Right cardiac atrium (tissue), 5 donors: ENCODE measurements at regions not wholly inside any gene's neighbourhood (a gene's known extent, or its start where the extent isn't known, plus 50 kb on each side); places are given as distances from the start of the nearest gene placed in this dataset.

Experiments
- ATAC-seq, 2 donors: fragments of 200-7000 bp; cut with Tn5 transposase; one replicate each; pipeline versions ENCODE4 v1.8.0 to v1.9.1; 2020; ENCODE audit warnings: moderate library complexity in 2 of 2, mild to moderate bottlenecking in 1 of 2
- DNase-seq, 3 donors: peaks; one replicate each; pipeline ENCODE4 v3.0.0-alpha.2; 2020
- H3K27ac ChIP-seq: one replicate; pipeline ENCODE4 v1.5.1; 2013; ENCODE audit warnings: mild to moderate bottlenecking, low read length, control low read depth, moderate library complexity
- H3K27me3 ChIP-seq: one replicate; pipeline ENCODE4 v1.6.1; 2013; ENCODE audit not compliant: control insufficient read depth, insufficient read depth
- H3K4me1 ChIP-seq: one replicate; pipeline ENCODE4 v1.6.1; 2013; ENCODE audit warnings: low read length; ENCODE audit not compliant: control insufficient read depth, insufficient read depth
- H3K4me3 ChIP-seq: one replicate; pipeline ENCODE4 v1.5.1; 2013; ENCODE audit warnings: low read length, control low read depth
- H3K9me3 ChIP-seq: one replicate; pipeline ENCODE4 v1.6.1; 2013; ENCODE audit warnings: low read length; ENCODE audit not compliant: control insufficient read depth
- WGBS: extraction: QIAGEN DNeasy Blood & Tissue Kit; methylation state at CpG from one replicate; pipeline ENCODE4 v1.1.7; 2013; 5-methylcytosine and 5-hydroxymethylcytosine counted together
- intact Hi-C, 4 donors: fragments of 100-400 bp; cut with DNase I; formaldehyde crosslinking; loops; one replicate each; pipeline versions ENCODE4 v1.11.0 to v1.14.0; 2022 to 2023
- donor health status: healthy with polysubstance abuse.
- donor health status: DM: no; HTN: yes; CAD: no.
- donor health status: DM: no; HTN: no; CAD: no.
- donor health status: DM: no; HTN: yes; CAD: no; lungs with severe emphysema.
- donor health status: DM: yes; HTN: yes; CAD: no.

- H3K4me1 ChIP-seq: no peaks in the 10 kb centered on the region
- 78% methylated on average over 1 of the region's 1 CpG for WGBS
- H3K9me3 ChIP-seq: no peaks in the 10 kb centered on the region
- no peak overlapping the region for H3K4me3 ChIP-seq
- intact Hi-C loops: no loop called here
- no peaks in the 10 kb centered on the region for H3K27me3 ChIP-seq
- DNase-seq (no peak), ATAC-seq (no peak)
- no peak overlapping the region for H3K27ac ChIP-seq
Observed at GRCh38 chr14:49425921-49426320, 160.3 kb downstream of the RPS29 start.

- Histone ChIP-seq H3K27me3 (no peaks in the 10 kb centered on the region), H3K4me1 (no peaks in the 10 kb centered on the region), H3K27ac (no peak overlapping the region), H3K4me3 (no peak overlapping the region), H3K9me3 (no peaks in the 10 kb centered on the region)
- DNase-seq: no peak
- intact Hi-C loops: no loop called here
- ATAC-seq: no peak
- 78% methylated on average over 4 of the region's 4 CpGs for WGBS
Observed at GRCh38 chr14:49424436-49425331, 161.5 kb downstream of the RPS29 start.

GRCh38 chr14:49420201-49420600 is 166.0 kb downstream of the RPS29 start:
- Histone ChIP-seq H3K4me1 (no peaks in the 10 kb centered on the region), H3K27ac (no peak overlapping the region), H3K9me3 (no peaks in the 10 kb centered on the region), H3K27me3 (no peaks in the 10 kb centered on the region), H3K4me3 (no peak overlapping the region)
- ATAC-seq: no peak
- DNase-seq: no peak
- WGBS: 95% methylated on average over 3 of the region's 3 CpGs
- intact Hi-C loops: no loop called here

- DNase-seq (no peak), ATAC-seq (no peak)
- Histone ChIP-seq H3K9me3 (no peaks in the 10 kb centered on the region), H3K27ac (no peak overlapping the region), H3K27me3 (no peaks in the 10 kb centered on the region), H3K4me1 (no peaks in the 10 kb centered on the region), H3K4me3 (no peak overlapping the region)
- WGBS: 73% methylated on average over 4 of the region's 4 CpGs
- intact Hi-C loops: no loop called here
Observed at GRCh38 chr14:49418789-49419188, 167.4 kb downstream of the RPS29 start.

GRCh38 chr14:49417790-49418189 is 168.4 kb downstream of the RPS29 start:
- DNase-seq: no peak
- H3K4me3 ChIP-seq: no peak overlapping the region
- H3K9me3 ChIP-seq: no peaks in the 10 kb centered on the region
- no peak for ATAC-seq
- no peaks in the 10 kb centered on the region for H3K4me1 ChIP-seq
- intact Hi-C loops: no loop called here
- no peak overlapping the region for H3K27ac ChIP-seq
- no peaks in the 10 kb centered on the region for H3K27me3 ChIP-seq

GRCh38 chr14:49408187-49408933 is 177.8 kb downstream of the RPS29 start:
- DNase-seq: no peak
- no peaks in the 10 kb centered on the region for H3K9me3 ChIP-seq
- WGBS: 68% methylated on average over 1 of the region's 1 CpG
- no peaks in the 10 kb centered on the region for H3K4me1 ChIP-seq
- intact Hi-C loops: no loop called here
- H3K27me3 ChIP-seq: no peaks in the 10 kb centered on the region
- no peak for ATAC-seq
- H3K4me3 ChIP-seq: no peak overlapping the region
- H3K27ac ChIP-seq: no peak overlapping the region

GRCh38 chr14:49405291-49405690 is 180.9 kb downstream of the RPS29 start:
- ATAC-seq: no peak
- no peak overlapping the region for H3K27ac ChIP-seq
- H3K27me3 ChIP-seq: no peaks in the 10 kb centered on the region
- WGBS: 57% methylated on average over 3 of the region's 3 CpGs
- H3K4me1 ChIP-seq: no peaks in the 10 kb centered on the region
- no peaks in the 10 kb centered on the region for H3K9me3 ChIP-seq
- DNase-seq: no peak
- H3K4me3 ChIP-seq: no peak overlapping the region
- intact Hi-C loops: no loop called here

GRCh38 chr14:49401373-49401772 is 184.8 kb downstream of the RPS29 start:
- intact Hi-C loops: no loop called here
- no peaks in the 10 kb centered on the region for H3K27me3 ChIP-seq
- DNase-seq (no peak), ATAC-seq (no peak)
- no peak overlapping the region for H3K4me3 ChIP-seq
- H3K27ac ChIP-seq: no peak overlapping the region
- H3K9me3 ChIP-seq: no peaks in the 10 kb centered on the region
- 61% methylated on average over 2 of the region's 2 CpGs for WGBS
- no peaks in the 10 kb centered on the region for H3K4me1 ChIP-seq

- Histone ChIP-seq H3K4me1 (no peaks in the 10 kb centered on the region), H3K4me3 (no peak overlapping the region), H3K9me3 (no peaks in the 10 kb centered on the region), H3K27me3 (no peaks in the 10 kb centered on the region), H3K27ac (no peak overlapping the region)
- ATAC-seq (no peak), DNase-seq (no peak)
- intact Hi-C loops: no loop called here
Observed at GRCh38 chr14:49396801-49397200, 189.4 kb downstream of the RPS29 start.

- WGBS: 31% methylated on average over 1 of the region's 1 CpG
- intact Hi-C loops: no loop called here
- Histone ChIP-seq H3K9me3 (no peaks in the 10 kb centered on the region), H3K27me3 (no peaks in the 10 kb centered on the region), H3K4me3 (no peak overlapping the region), H3K27ac (no peak overlapping the region), H3K4me1 (no peaks in the 10 kb centered on the region)
- no peak for ATAC-seq
- no peak for DNase-seq
Observed at GRCh38 chr14:49381778-49382177, 204.4 kb downstream of the RPS29 start.

GRCh38 chr14:49367696-49368095 is 218.5 kb downstream of the RPS29 start:
- Histone ChIP-seq H3K27ac (no peak overlapping the region), H3K4me1 (no peaks in the 10 kb centered on the region), H3K4me3 (no peak overlapping the region), H3K9me3 (no peaks in the 10 kb centered on the region), H3K27me3 (no peaks in the 10 kb centered on the region)
- WGBS: 84% methylated on average over 3 of the region's 3 CpGs
- intact Hi-C loops: no loop called here
- DNase-seq: no peak
- ATAC-seq: no peak
